ENCODE measurements at regions not wholly inside any gene's neighbourhood (a gene's known extent, or its start where the extent isn't known, plus 50 kb on each side); places are given as distances from the start of the nearest gene placed in this dataset.

DNA sequence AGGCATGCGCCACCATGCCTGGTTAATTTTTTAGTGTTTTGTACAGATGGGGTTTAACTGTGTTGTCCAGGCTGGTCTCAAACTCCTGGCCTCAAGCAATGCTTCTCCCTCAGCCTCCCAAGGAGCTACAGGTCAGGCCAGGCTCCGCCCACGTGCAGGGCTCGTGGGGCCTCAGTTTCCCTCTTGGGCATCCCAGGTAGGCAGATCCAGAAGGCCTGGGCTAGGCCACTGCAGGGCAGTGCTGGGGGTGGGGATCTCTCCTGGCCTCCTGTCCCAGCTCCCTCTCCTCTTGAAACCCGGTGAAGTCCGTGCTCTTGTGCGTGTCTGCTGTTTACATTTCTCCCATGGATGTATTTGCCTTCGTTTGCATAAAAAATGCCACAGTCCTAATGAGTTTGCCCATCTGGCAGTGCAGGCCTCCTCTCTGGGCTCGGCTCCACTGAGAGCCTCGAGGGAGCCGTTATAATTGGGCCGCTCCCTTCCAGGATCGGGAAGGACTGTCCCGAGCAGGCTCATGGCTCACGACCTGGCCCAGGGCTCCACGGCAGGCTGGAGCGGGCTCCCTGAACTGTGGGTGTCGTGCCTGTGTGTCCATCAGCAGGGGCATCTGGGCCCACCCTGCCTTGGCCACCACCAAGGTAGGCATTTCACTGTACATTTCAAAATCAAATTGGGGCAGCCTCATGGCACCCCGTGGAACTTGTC is 52.6 kb upstream of the RUFY1 start:
- Mint-ChIP-seq H3K4me1 (peaks cover 5% of the 10 kb centered on the region), H3K27me3 (ENCODE audit: low read depth, poor library complexity) (peaks cover 19% of the 10 kb centered on the region), H3K4me3 (no peak overlapping the region), H3K9me3 (peaks cover 23% of the 10 kb centered on the region), H3K27ac (no peak overlapping the region), H3K36me3 (ENCODE audit: low read depth) (no peaks in the 10 kb centered on the region)
- DNase-seq = no peak
- TF ChIP-seq, protein P1, sequence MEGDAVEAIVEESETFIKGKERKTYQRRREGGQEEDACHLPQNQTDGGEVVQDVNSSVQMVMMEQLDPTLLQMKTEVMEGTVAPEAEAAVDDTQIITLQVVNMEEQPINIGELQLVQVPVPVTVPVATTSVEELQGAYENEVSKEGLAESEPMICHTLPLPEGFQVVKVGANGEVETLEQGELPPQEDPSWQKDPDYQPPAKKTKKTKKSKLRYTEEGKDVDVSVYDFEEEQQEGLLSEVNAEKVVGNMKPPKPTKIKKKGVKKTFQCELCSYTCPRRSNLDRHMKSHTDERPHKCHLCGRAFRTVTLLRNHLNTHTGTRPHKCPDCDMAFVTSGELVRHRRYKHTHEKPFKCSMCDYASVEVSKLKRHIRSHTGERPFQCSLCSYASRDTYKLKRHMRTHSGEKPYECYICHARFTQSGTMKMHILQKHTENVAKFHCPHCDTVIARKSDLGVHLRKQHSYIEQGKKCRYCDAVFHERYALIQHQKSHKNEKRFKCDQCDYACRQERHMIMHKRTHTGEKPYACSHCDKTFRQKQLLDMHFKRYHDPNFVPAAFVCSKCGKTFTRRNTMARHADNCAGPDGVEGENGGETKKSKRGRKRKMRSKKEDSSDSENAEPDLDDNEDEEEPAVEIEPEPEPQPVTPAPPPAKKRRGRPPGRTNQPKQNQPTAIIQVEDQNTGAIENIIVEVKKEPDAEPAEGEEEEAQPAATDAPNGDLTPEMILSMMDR (IDR thresholded peaks at IDR 0.05) = no peak

DNA sequence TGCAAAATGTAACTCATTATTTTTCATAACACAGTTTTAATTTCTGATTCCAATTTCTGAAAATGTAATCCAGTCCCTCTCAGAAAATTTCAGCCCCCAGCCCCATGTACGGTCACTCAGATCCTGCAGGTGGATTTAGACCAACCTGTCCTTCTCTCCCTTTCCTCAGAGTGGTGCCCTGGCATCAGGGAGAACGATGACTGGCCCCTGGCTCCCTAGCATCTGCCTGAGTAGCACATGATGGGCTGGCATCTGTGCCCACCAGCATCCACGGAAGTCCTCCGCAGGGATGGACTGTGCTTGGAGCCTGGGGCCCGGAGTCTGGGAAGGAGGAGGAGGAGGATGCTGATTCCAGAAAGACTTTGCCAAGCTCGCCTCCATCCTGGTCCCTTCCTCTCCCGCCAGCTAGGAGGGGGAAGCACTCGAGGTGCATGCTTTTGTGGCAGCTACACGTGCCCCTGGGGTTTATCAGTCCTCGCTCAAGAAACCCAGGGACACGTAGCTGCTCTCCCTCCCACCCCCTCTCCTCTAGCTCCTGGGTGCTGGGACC is 54.4 kb upstream of the RUFY1 start:
- no peaks in the 10 kb centered on the region for H3K36me3 Mint-ChIP-seq (ENCODE audit: low read depth)
- TF ChIP-seq, protein P1 (IDR thresholded peaks at IDR 0.05) = no peak
- H3K4me1 Mint-ChIP-seq = peaks cover 5% of the 10 kb centered on the region
- DNase-seq = no peak
- H3K27ac Mint-ChIP-seq = no peak overlapping the region
- H3K4me3 Mint-ChIP-seq = no peak overlapping the region
- peaks cover 22% of the 10 kb centered on the region for H3K9me3 Mint-ChIP-seq
- peaks cover 17% of the 10 kb centered on the region for H3K27me3 Mint-ChIP-seq (ENCODE audit: low read depth, poor library complexity)

DNA sequence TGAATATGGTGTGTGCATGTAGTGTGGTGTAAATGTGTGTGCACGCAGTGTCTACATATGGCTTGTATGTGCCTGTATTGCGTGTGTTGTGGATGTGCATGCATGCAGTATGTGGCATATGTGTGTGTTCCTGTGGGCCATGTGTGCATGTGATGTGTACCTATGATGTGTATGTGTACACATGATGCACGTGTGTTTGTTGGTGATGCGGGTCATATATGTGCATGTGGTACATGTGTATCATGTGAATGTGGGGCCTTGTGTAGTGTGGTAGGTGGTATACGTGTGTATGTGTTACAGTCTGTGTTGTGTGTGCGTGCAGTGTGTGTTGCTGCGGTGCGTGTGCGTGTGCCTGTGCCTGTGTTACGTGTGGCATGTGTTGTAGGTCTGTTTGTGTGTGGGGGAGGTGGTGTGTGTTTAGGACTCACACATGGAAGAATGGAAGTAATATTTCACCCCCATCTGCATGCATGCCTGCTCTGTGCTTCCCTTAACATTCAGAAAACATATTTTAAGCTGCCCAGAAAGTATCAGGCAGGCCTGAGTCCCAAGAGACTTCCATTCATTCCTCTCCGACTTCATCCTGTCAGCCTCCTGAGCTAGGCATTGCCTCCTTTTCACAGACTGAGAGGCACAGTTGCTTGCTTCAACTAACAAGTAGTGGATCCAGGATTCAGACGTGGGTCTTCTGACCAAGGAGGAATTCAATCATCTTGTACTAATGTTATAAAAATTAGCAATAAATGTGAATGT is 55.4 kb upstream of the RUFY1 start:
- peaks cover 16% of the 10 kb centered on the region for H3K9me3 Mint-ChIP-seq
- no peak overlapping the region for H3K27ac Mint-ChIP-seq
- no peaks in the 10 kb centered on the region for H3K36me3 Mint-ChIP-seq (ENCODE audit: low read depth)
- peaks cover 17% of the 10 kb centered on the region for H3K27me3 Mint-ChIP-seq (ENCODE audit: low read depth, poor library complexity)
- H3K4me3 Mint-ChIP-seq = no peak overlapping the region
- H3K4me1 Mint-ChIP-seq = peaks cover 5% of the 10 kb centered on the region
- DNase-seq = no peak
- TF ChIP-seq, protein P1 (IDR thresholded peaks at IDR 0.05) = no peak

DNA sequence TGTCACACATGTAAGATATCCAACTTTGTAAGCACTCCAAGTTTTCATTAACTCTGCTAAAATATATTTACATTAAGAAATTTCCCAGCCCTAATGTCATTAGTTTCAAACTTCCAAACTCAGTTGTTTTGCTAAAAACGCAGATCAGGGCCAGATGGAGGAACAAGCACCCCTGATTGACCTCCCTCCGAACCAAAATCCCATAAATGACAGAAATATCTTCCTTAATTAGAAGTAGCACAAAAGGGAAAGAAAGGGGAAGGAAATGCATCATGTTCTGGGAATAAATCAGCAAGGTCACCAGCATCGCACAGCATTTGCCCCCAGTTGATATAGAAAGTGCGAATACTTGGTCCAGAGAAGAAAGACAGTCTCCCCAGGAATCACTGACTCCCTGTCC is 61.4 kb upstream of the RUFY1 start:
- Mint-ChIP-seq H3K9me3 (peaks cover 14% of the 10 kb centered on the region), H3K27ac (no peak overlapping the region), H3K27me3 (ENCODE audit: low read depth, poor library complexity) (peaks cover 10% of the 10 kb centered on the region), H3K4me3 (no peak overlapping the region), H3K36me3 (ENCODE audit: low read depth) (no peaks in the 10 kb centered on the region), H3K4me1 (no peaks in the 10 kb centered on the region)
- TF ChIP-seq, protein P1 (IDR thresholded peaks at IDR 0.05) = no peak
- no peak for DNase-seq

DNA sequence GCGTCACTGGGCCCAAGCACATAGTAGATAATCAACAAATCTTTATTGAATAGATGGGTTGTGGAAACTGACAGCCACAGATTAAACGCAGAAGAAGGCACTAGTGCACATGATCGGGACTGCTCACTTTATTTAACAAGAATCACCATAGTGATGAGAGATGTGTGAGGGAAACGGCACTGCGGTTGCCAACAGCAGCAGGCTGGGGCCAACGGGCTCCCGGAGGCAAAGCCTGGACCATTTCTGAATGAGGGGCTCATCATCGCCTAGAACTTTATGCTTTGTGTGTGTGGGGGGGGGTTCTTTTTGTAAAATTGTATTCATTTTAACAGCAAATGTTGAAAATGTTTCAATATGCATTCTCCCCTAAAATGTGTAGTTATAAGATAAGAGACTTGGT is 61.9 kb upstream of the RUFY1 start:
- no peak for DNase-seq
- H3K4me1 Mint-ChIP-seq = no peaks in the 10 kb centered on the region
- H3K36me3 Mint-ChIP-seq (ENCODE audit: low read depth) = no peaks in the 10 kb centered on the region
- peaks cover 10% of the 10 kb centered on the region for H3K27me3 Mint-ChIP-seq (ENCODE audit: low read depth, poor library complexity)
- no peak overlapping the region for H3K27ac Mint-ChIP-seq
- no peak overlapping the region for H3K4me3 Mint-ChIP-seq
- H3K9me3 Mint-ChIP-seq = peaks cover 14% of the 10 kb centered on the region
- TF ChIP-seq, protein P1 (IDR thresholded peaks at IDR 0.05) = no peak
